BE2C (cell line): ENCODE measurements at regions not wholly inside any gene's neighbourhood (a gene's known extent, or its start where the extent isn't known, plus 50 kb on each side); places are given as distances from the start of the nearest gene placed in this dataset.

Experiments used
- DNase-seq: peaks from one replicate; pipeline ENCODE4 v3.0.0-alpha.2; 2020
- H3K27me3 ChIP-seq: fragments of 250-450 bp; sonication (Bioruptor Pico); 2 replicates; pipeline ENCODE4 v1.5.1; 2020; ENCODE audit warnings: mild to moderate bottlenecking
- H3K36me3 ChIP-seq: fragments of 250-450 bp; sonication (Bioruptor Pico); 2 replicates; pipeline ENCODE4 v1.5.1; 2020; ENCODE audit warnings: mild to moderate bottlenecking
- H3K4me1 ChIP-seq: fragments of 250-450 bp; sonication (Bioruptor Pico); 2 replicates; pipeline ENCODE4 v1.5.1; 2020
- H3K4me3 ChIP-seq: 2 replicates; pipeline ENCODE4 v1.5.1; 2011; ENCODE audit warnings: low read depth, low read length
- H3K9me3 ChIP-seq: fragments of 250-450 bp; sonication (Bioruptor Pico); 2 replicates; pipeline ENCODE4 v1.5.1; 2020
- CTCF ChIP-seq: IDR thresholded peaks from 2 replicates; pipeline ENCODE4 v1.5.1; 2012; ENCODE audit warnings: mild to moderate bottlenecking, low read depth, low read length

- TF ChIP-seq CTCF = no peak
- no peak for DNase-seq
- no peaks in the 10 kb centered on the region for H3K36me3 ChIP-seq
- no peak overlapping the region for H3K4me3 ChIP-seq
- H3K4me1 ChIP-seq = no peaks in the 10 kb centered on the region
- no peaks in the 10 kb centered on the region for H3K27me3 ChIP-seq
- no peaks in the 10 kb centered on the region for H3K9me3 ChIP-seq
These were observed 674.3 kb upstream of the MDGA2 start for GRCh38 chr14:48349689-48350088.

GRCh38 chr14:48341069-48341468, 665.7 kb upstream of the MDGA2 start:
- no peak for TF ChIP-seq CTCF
- Histone ChIP-seq H3K4me1 (no peaks in the 10 kb centered on the region), H3K9me3 (no peaks in the 10 kb centered on the region), H3K36me3 (no peaks in the 10 kb centered on the region), H3K27me3 (no peaks in the 10 kb centered on the region), H3K4me3 (no peak overlapping the region)
- no peak for DNase-seq

GRCh38 chr14:48333221-48333920, 658.0 kb upstream of the MDGA2 start:
- Histone ChIP-seq H3K27me3 (no peaks in the 10 kb centered on the region), H3K4me3 (no peak overlapping the region), H3K36me3 (no peaks in the 10 kb centered on the region), H3K4me1 (no peaks in the 10 kb centered on the region), H3K9me3 (no peaks in the 10 kb centered on the region)
- TF ChIP-seq CTCF = no peak
- DNase-seq = no peak

GRCh38 chr14:48331421-48331820, 656.0 kb upstream of the MDGA2 start:
- no peaks in the 10 kb centered on the region for H3K9me3 ChIP-seq
- TF ChIP-seq CTCF = no peak
- H3K36me3 ChIP-seq = no peaks in the 10 kb centered on the region
- H3K4me1 ChIP-seq = no peaks in the 10 kb centered on the region
- no peak for DNase-seq
- H3K4me3 ChIP-seq = no peak overlapping the region
- no peaks in the 10 kb centered on the region for H3K27me3 ChIP-seq

- H3K27me3 ChIP-seq = no peaks in the 10 kb centered on the region
- no peaks in the 10 kb centered on the region for H3K36me3 ChIP-seq
- H3K4me3 ChIP-seq = no peak overlapping the region
- H3K9me3 ChIP-seq = no peaks in the 10 kb centered on the region
- no peaks in the 10 kb centered on the region for H3K4me1 ChIP-seq
- TF ChIP-seq CTCF = no peak
- DNase-seq = no peak
These were observed 650.1 kb upstream of the MDGA2 start for GRCh38 chr14:48325486-48325885.

- Histone ChIP-seq H3K27me3 (no peaks in the 10 kb centered on the region), H3K9me3 (no peaks in the 10 kb centered on the region), H3K36me3 (no peaks in the 10 kb centered on the region), H3K4me3 (no peak overlapping the region), H3K4me1 (no peaks in the 10 kb centered on the region)
- TF ChIP-seq CTCF = no peak
- DNase-seq = no peak
These were observed 648.3 kb upstream of the MDGA2 start for GRCh38 chr14:48323665-48324064.
